HG02885 (cell line): ENCODE measurements at regions not wholly inside any gene's neighbourhood (a gene's known extent, or its start where the extent isn't known, plus 50 kb on each side); places are given as distances from the start of the nearest gene placed in this dataset.
"Not testable (repeated sequence)": the region's sequence is repeated elsewhere in the genome, so short reads cannot be mapped to it uniquely, and the experiment has no call there.

Experiments
- ATAC-seq: cut with Tn5 transposase; IDR thresholded peaks from one replicate; pipeline ENCODE4 v1.9.1; 2021; ENCODE audit warnings: mild to moderate bottlenecking; ENCODE audit not compliant: unreplicated experiment, poor library complexity

- no peak for ATAC-seq
Measured at GRCh38 chr20:12179692-12180091, 262.0 kb downstream of the BTBD3 start.

- ATAC-seq = no peak
Measured at GRCh38 chr20:12180107-12180661, 262.5 kb downstream of the BTBD3 start.

- no peak for ATAC-seq
Measured at GRCh38 chr20:12198281-12198680, 280.6 kb downstream of the BTBD3 start.

- no peak for ATAC-seq
Measured at GRCh38 chr20:12199703-12200102, 282.0 kb downstream of the BTBD3 start.

- ATAC-seq = no peak
Measured at GRCh38 chr20:12201289-12201991, 283.7 kb downstream of the BTBD3 start.

- no peak for ATAC-seq
Measured at GRCh38 chr20:12203399-12203798, 285.7 kb downstream of the BTBD3 start.

- no peak for ATAC-seq
Measured at GRCh38 chr20:12203981-12204380, 286.3 kb downstream of the BTBD3 start.

GRCh38 chr20:12207875-12208274 is 290.2 kb downstream of the BTBD3 start:
- no peak for ATAC-seq

GRCh38 chr20:12210591-12210990 is 292.9 kb downstream of the BTBD3 start:
- ATAC-seq = no peak

GRCh38 chr20:12211361-12211760 is 293.7 kb downstream of the BTBD3 start:
- no peak for ATAC-seq

GRCh38 chr20:12217382-12217781 is 299.7 kb downstream of the BTBD3 start:
- no peak for ATAC-seq

GRCh38 chr20:12219798-12220197 is 302.1 kb downstream of the BTBD3 start:
- ATAC-seq = no peak

- no peak for ATAC-seq
Measured at GRCh38 chr20:12223057-12223456, 305.4 kb downstream of the BTBD3 start.

GRCh38 chr20:12225898-12226297 is 308.2 kb downstream of the BTBD3 start:
- no peak for ATAC-seq

GRCh38 chr20:12229891-12230290 is 312.2 kb downstream of the BTBD3 start:
- ATAC-seq = no peak

- ATAC-seq = no peak
Measured at GRCh38 chr20:12237772-12238171, 320.1 kb downstream of the BTBD3 start.

GRCh38 chr20:12241065-12241464 is 323.4 kb downstream of the BTBD3 start:
- ATAC-seq = no peak

GRCh38 chr20:12243327-12243726 is 325.6 kb downstream of the BTBD3 start:
- ATAC-seq = no peak

GRCh38 chr20:12248481-12248880 is 330.8 kb downstream of the BTBD3 start:
- ATAC-seq = no peak

- ATAC-seq = not testable (repeated sequence)
Measured at GRCh38 chr20:12250661-12251060, 333.0 kb downstream of the BTBD3 start.

GRCh38 chr20:12252793-12253192 is 335.1 kb downstream of the BTBD3 start:
- ATAC-seq = no peak

GRCh38 chr20:12255461-12255970 is 337.8 kb downstream of the BTBD3 start:
- no peak for ATAC-seq
